Endothelial cell of umbilical vein (primary cell): ENCODE measurements at regions not wholly inside any gene's neighbourhood (a gene's known extent, or its start where the extent isn't known, plus 50 kb on each side); places are given as distances from the start of the nearest gene placed in this dataset.

Experiments
- EZH2 ChIP-seq: IDR thresholded peaks from 2 replicates; pipeline ENCODE4 v1.6.1; 2012; ENCODE audit warnings: borderline replicate concordance, low read depth, mild to moderate bottlenecking, moderate library complexity, low read length, inconsistent platforms; ENCODE audit not compliant: severe bottlenecking
- FOS ChIP-seq: IDR thresholded peaks from 2 replicates; pipeline ENCODE4 v1.6.1; 2011; ENCODE audit warnings: mild to moderate bottlenecking, low read length, moderate library complexity, borderline replicate concordance; ENCODE audit not compliant: insufficient read depth
- GATA2 ChIP-seq: IDR thresholded peaks from 2 replicates; pipeline ENCODE4 v1.7.0; 2011; ENCODE audit warnings: low read depth, mild to moderate bottlenecking, moderate library complexity, mixed read lengths, low read length; ENCODE audit not compliant: insufficient read length, insufficient read depth
- JUN ChIP-seq: IDR thresholded peaks from 2 replicates; pipeline ENCODE4 v1.6.1; 2011; ENCODE audit warnings: borderline replicate concordance, low read depth; ENCODE audit not compliant: insufficient read length, insufficient read depth
- POLR2A ChIP-seq: IDR thresholded peaks from 2 replicates; pipeline ENCODE4 v1.6.1; 2012; ENCODE audit warnings: low read depth, mild to moderate bottlenecking, control low read depth, low read length
- POLR2AphosphoS5 ChIP-seq: IDR thresholded peaks from 2 replicates; pipeline ENCODE4 v1.6.1; 2012; ENCODE audit warnings: low read depth, mild to moderate bottlenecking, control low read depth, low read length, moderate library complexity; ENCODE audit not compliant: insufficient read depth
- TF ChIP-seq, protein P1 (sequence below), 2 donors: IDR thresholded peaks; 1 replicate in 1 of 2; 2 replicates in 1 of 2; pipeline ENCODE4 v1.5.1; 2011; ENCODE audit warnings: low read length in 2 of 2, mild to moderate bottlenecking in 2 of 2, moderate library complexity in 2 of 2, control low read depth in 1 of 2, inconsistent platforms in 1 of 2, low read depth in 1 of 2; ENCODE audit not compliant: insufficient read depth in 1 of 2; ENCODE audit errors: extremely low read depth in 1 of 2
- TF ChIP-seq, protein P2 (sequence below): IDR thresholded peaks from 2 replicates; pipeline ENCODE4 v1.6.1; 2011; ENCODE audit not compliant: insufficient read depth, insufficient read length

DNA sequence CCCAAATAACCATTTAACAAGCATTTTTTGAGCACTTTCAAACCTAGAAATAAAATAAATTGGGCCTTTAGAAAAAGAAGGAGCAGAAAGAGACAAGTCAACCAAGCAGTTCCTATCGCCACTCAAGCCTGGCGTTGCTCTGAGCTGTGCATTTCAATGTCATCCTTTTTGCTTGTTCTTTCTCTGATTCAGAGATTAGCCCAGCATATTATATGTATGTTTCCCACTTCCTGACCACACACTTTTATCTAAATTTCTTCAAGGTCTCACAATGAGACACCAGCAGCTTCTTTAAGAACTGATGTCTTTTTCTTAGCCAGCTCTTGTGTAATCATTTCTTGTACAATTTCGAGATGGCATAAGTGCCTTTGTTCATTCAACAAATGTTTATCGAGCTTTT is 344.5 kb upstream of the ID2 start:
- TF ChIP-seq POLR2AphosphoS5: no peak
- no peak for TF ChIP-seq POLR2A
- TF ChIP-seq, protein P1, sequence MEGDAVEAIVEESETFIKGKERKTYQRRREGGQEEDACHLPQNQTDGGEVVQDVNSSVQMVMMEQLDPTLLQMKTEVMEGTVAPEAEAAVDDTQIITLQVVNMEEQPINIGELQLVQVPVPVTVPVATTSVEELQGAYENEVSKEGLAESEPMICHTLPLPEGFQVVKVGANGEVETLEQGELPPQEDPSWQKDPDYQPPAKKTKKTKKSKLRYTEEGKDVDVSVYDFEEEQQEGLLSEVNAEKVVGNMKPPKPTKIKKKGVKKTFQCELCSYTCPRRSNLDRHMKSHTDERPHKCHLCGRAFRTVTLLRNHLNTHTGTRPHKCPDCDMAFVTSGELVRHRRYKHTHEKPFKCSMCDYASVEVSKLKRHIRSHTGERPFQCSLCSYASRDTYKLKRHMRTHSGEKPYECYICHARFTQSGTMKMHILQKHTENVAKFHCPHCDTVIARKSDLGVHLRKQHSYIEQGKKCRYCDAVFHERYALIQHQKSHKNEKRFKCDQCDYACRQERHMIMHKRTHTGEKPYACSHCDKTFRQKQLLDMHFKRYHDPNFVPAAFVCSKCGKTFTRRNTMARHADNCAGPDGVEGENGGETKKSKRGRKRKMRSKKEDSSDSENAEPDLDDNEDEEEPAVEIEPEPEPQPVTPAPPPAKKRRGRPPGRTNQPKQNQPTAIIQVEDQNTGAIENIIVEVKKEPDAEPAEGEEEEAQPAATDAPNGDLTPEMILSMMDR (IDR thresholded peaks at IDR 0.05; ENCODE audit: extremely low read depth in 1 of 2, insufficient read depth in 1 of 2, low read depth in 1 of 2, low read length in 2 of 2): no peak
- no peak for TF ChIP-seq FOS
- no peak for TF ChIP-seq EZH2
- no peak for TF ChIP-seq GATA2
- no peak for TF ChIP-seq JUN
- TF ChIP-seq, protein P2, sequence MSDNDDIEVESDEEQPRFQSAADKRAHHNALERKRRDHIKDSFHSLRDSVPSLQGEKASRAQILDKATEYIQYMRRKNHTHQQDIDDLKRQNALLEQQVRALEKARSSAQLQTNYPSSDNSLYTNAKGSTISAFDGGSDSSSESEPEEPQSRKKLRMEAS: no peak
